Trophoblast cell (in vitro differentiated cells and primary cell): ENCODE measurements at regions not wholly inside any gene's neighbourhood (a gene's known extent, or its start where the extent isn't known, plus 50 kb on each side); places are given as distances from the start of the nearest gene placed in this dataset.

Experiments
- DNase-seq, 2 donors: peaks; one replicate each; pipeline ENCODE4 v3.0.0-alpha.2; 2016
- H2AFZ ChIP-seq: 2 replicates; pipeline ENCODE4 v1.6.1; 2013; ENCODE audit warnings: low read length, moderate library complexity, mild to moderate bottlenecking; ENCODE audit not compliant: insufficient read depth, poor library complexity
- H2AK5ac ChIP-seq: 2 replicates; pipeline ENCODE4 v1.6.1; 2013; ENCODE audit warnings: mild to moderate bottlenecking, low read length
- H2BK120ac ChIP-seq: 2 replicates; pipeline ENCODE4 v1.6.1; 2013; ENCODE audit warnings: low read length, mild to moderate bottlenecking, moderate library complexity; ENCODE audit not compliant: insufficient read depth, poor library complexity
- H2BK12ac ChIP-seq: 2 replicates; pipeline ENCODE4 v1.6.1; 2013; ENCODE audit warnings: mild to moderate bottlenecking, low read length, moderate library complexity
- H2BK5ac ChIP-seq: 2 replicates; pipeline ENCODE4 v1.6.1; 2013; ENCODE audit warnings: low read length, low read depth, moderate library complexity, mild to moderate bottlenecking; ENCODE audit not compliant: poor library complexity
- H3K14ac ChIP-seq: 2 replicates; pipeline ENCODE4 v1.6.1; 2013; ENCODE audit warnings: mild to moderate bottlenecking, low read length
- H3K18ac ChIP-seq: 2 replicates; pipeline ENCODE4 v1.6.1; 2013; ENCODE audit warnings: mild to moderate bottlenecking, low read length
- H3K23ac ChIP-seq: 2 replicates; pipeline ENCODE4 v1.6.1; 2013; ENCODE audit warnings: low read length
- H3K27ac ChIP-seq: 2 replicates; pipeline ENCODE4 v1.5.1; 2013; ENCODE audit warnings: low read depth, mild to moderate bottlenecking, inconsistent platforms, low read length, moderate library complexity
- H3K27me3 ChIP-seq: 2 replicates; pipeline ENCODE4 v1.6.1; 2013; ENCODE audit warnings: inconsistent platforms, mild to moderate bottlenecking, low read length, moderate library complexity; ENCODE audit not compliant: insufficient read depth
- H3K36me3 ChIP-seq, 2 experiments: 1 replicate in 1 of 2; 2 replicates in 1 of 2; pipeline ENCODE4 v1.6.1; 2013; ENCODE audit warnings: low read length in 2 of 2, mild to moderate bottlenecking in 2 of 2, moderate library complexity in 1 of 2; ENCODE audit not compliant: insufficient read depth in 2 of 2, control insufficient read depth in 1 of 2
- H3K4ac ChIP-seq: 2 replicates; pipeline ENCODE4 v1.6.1; 2013; ENCODE audit warnings: low read depth, mild to moderate bottlenecking, low read length, moderate library complexity
- H3K4me1 ChIP-seq, 2 experiments: 1 replicate in 1 of 2; 2 replicates in 1 of 2; pipeline ENCODE4 v1.6.1; 2013; ENCODE audit warnings: low read length in 2 of 2, mild to moderate bottlenecking in 2 of 2, moderate library complexity in 1 of 2; ENCODE audit not compliant: insufficient read depth in 2 of 2, control insufficient read depth in 1 of 2
- H3K4me2 ChIP-seq: 2 replicates; pipeline ENCODE4 v1.6.1; 2013; ENCODE audit warnings: inconsistent platforms, mild to moderate bottlenecking, low read length, moderate library complexity
- H3K4me3 ChIP-seq: 2 replicates; pipeline ENCODE4 v1.5.1; 2013; ENCODE audit warnings: mild to moderate bottlenecking, low read depth, low read length, inconsistent platforms
- H3K79me1 ChIP-seq: one replicate; pipeline ENCODE4 v1.6.1; 2013; ENCODE audit warnings: low read length
- H3K79me2 ChIP-seq: 2 replicates; pipeline ENCODE4 v1.6.1; 2013; ENCODE audit warnings: low read length, mild to moderate bottlenecking; ENCODE audit not compliant: control insufficient read depth, insufficient read depth, poor library complexity
- H3K9ac ChIP-seq: 2 replicates; pipeline ENCODE4 v1.6.1; 2013; ENCODE audit warnings: mild to moderate bottlenecking, low read length
- H3K9me3 ChIP-seq: 2 replicates; pipeline ENCODE4 v1.6.1; 2013; ENCODE audit warnings: low read depth, mild to moderate bottlenecking, control low read depth, inconsistent platforms, low read length; ENCODE audit not compliant: insufficient read depth
- H4K12ac ChIP-seq: 2 replicates; pipeline ENCODE4 v1.6.1; 2013; ENCODE audit warnings: low read depth, mild to moderate bottlenecking, low read length, moderate library complexity
- H4K8ac ChIP-seq: 2 replicates; pipeline ENCODE4 v1.6.1; 2013; ENCODE audit warnings: low read depth, mild to moderate bottlenecking, low read length, moderate library complexity
- H4K91ac ChIP-seq: one replicate; pipeline ENCODE4 v1.6.1; 2013; ENCODE audit warnings: low read depth, mild to moderate bottlenecking, low read length, moderate library complexity
- WGBS: extraction: QIAGEN DNeasy Blood & Tissue Kit; methylation state at CpG from one replicate; pipeline ENCODE4 v1.1.7; 2013; ENCODE audit warnings: missing lambda C conversion rate; ENCODE audit not compliant: insufficient read length, insufficient coverage; ENCODE audit errors: extremely low coverage; 5-methylcytosine and 5-hydroxymethylcytosine counted together

GRCh38 chr15:35720984-35721383 lies 175.0 kb upstream of the DPH6 start:
- WGBS: no CpG with 5 or more reads among the region's 2 CpGs
- no peak overlapping the region for H2AK5ac ChIP-seq
- DNase-seq: no peak
- H3K27ac ChIP-seq: no peak overlapping the region
- no peaks in the 10 kb centered on the region for H3K27me3 ChIP-seq
- no peaks in the 10 kb centered on the region for H3K4me1 ChIP-seq
- H2BK120ac ChIP-seq: no peak overlapping the region
- H3K36me3 ChIP-seq: no peaks in the 10 kb centered on the region
- no peak overlapping the region for H3K14ac ChIP-seq
- no peak overlapping the region for H2AFZ ChIP-seq
- H3K9me3 ChIP-seq: no peaks in the 10 kb centered on the region
- no peak overlapping the region for H4K12ac ChIP-seq
- no peaks in the 10 kb centered on the region for H3K79me2 ChIP-seq
- no peak overlapping the region for H3K4me2 ChIP-seq
- no peak overlapping the region for H2BK5ac ChIP-seq
- H4K91ac ChIP-seq: no peak overlapping the region
- H3K4me3 ChIP-seq: no peak overlapping the region
- no peak overlapping the region for H4K8ac ChIP-seq
- no peak overlapping the region for H3K18ac ChIP-seq
- H3K23ac ChIP-seq: no peak overlapping the region
- no peak overlapping the region for H3K9ac ChIP-seq
- H2BK12ac ChIP-seq: no peak overlapping the region
- no peak overlapping the region for H3K4ac ChIP-seq
- H3K79me1 ChIP-seq: no peaks in the 10 kb centered on the region

GRCh38 chr15:35721751-35722150 lies 175.8 kb upstream of the DPH6 start:
- Histone ChIP-seq H3K27ac (no peak overlapping the region), H3K4me2 (no peak overlapping the region), H3K18ac (no peak overlapping the region), H3K9ac (no peak overlapping the region), H3K9me3 (no peaks in the 10 kb centered on the region), H3K4ac (no peak overlapping the region), H2BK5ac (no peak overlapping the region), H3K4me1 (no peaks in the 10 kb centered on the region), H2AK5ac (no peak overlapping the region), H3K27me3 (no peaks in the 10 kb centered on the region), H2BK120ac (no peak overlapping the region), H4K91ac (no peak overlapping the region), H3K14ac (no peak overlapping the region), H3K4me3 (no peak overlapping the region), H3K23ac (no peak overlapping the region), H2BK12ac (no peak overlapping the region), H3K79me2 (no peaks in the 10 kb centered on the region), H4K12ac (no peak overlapping the region), H2AFZ (no peak overlapping the region), H3K36me3 (no peaks in the 10 kb centered on the region), H3K79me1 (no peaks in the 10 kb centered on the region), H4K8ac (no peak overlapping the region)
- DNase-seq: no peak
- WGBS: no CpG with 5 or more reads among the region's 4 CpGs

GRCh38 chr15:35722501-35722900 lies 176.5 kb upstream of the DPH6 start:
- H4K12ac ChIP-seq: no peak overlapping the region
- H2BK5ac ChIP-seq: no peak overlapping the region
- no peak overlapping the region for H2BK12ac ChIP-seq
- no peak overlapping the region for H4K8ac ChIP-seq
- no peak overlapping the region for H3K4ac ChIP-seq
- H3K18ac ChIP-seq: no peak overlapping the region
- no peak overlapping the region for H4K91ac ChIP-seq
- H3K14ac ChIP-seq: no peak overlapping the region
- H3K4me2 ChIP-seq: no peak overlapping the region
- no peak overlapping the region for H3K23ac ChIP-seq
- H3K27ac ChIP-seq: no peak overlapping the region
- no peak overlapping the region for H2AK5ac ChIP-seq
- H3K4me1 ChIP-seq: no peaks in the 10 kb centered on the region
- no peak overlapping the region for H3K4me3 ChIP-seq
- H3K79me2 ChIP-seq: no peaks in the 10 kb centered on the region
- H3K9ac ChIP-seq: no peak overlapping the region
- no peaks in the 10 kb centered on the region for H3K9me3 ChIP-seq
- no peak overlapping the region for H2AFZ ChIP-seq
- no peaks in the 10 kb centered on the region for H3K36me3 ChIP-seq
- DNase-seq: no peak
- WGBS: 100% methylated on average over 1 of the region's 3 CpGs
- no peak overlapping the region for H2BK120ac ChIP-seq
- H3K79me1 ChIP-seq: no peaks in the 10 kb centered on the region
- no peaks in the 10 kb centered on the region for H3K27me3 ChIP-seq

GRCh38 chr15:35723120-35723847 lies 177.3 kb upstream of the DPH6 start:
- peak in 1 of 2 donors; percentile 55 for DNase-seq
- Histone ChIP-seq H2AFZ (no peak overlapping the region), H3K79me1 (no peaks in the 10 kb centered on the region), H3K27me3 (no peaks in the 10 kb centered on the region), H4K12ac (no peak overlapping the region), H3K36me3 (no peaks in the 10 kb centered on the region), H3K4ac (no peak overlapping the region), H3K4me3 (no peak overlapping the region), H3K9me3 (no peaks in the 10 kb centered on the region), H3K18ac (no peak overlapping the region), H3K14ac (no peak overlapping the region), H3K4me2 (no peak overlapping the region), H3K9ac (no peak overlapping the region), H3K4me1 (no peaks in the 10 kb centered on the region), H2AK5ac (no peak overlapping the region), H3K79me2 (no peaks in the 10 kb centered on the region), H3K27ac (no peak overlapping the region), H3K23ac (no peak overlapping the region), H4K91ac (no peak overlapping the region), H2BK5ac (no peak overlapping the region), H2BK12ac (no peak overlapping the region), H2BK120ac (no peak overlapping the region), H4K8ac (no peak overlapping the region)
- WGBS: no CpG with 5 or more reads among the region's 5 CpGs
